ENCODE measurements at regions not wholly inside any gene's neighbourhood (a gene's known extent, or its start where the extent isn't known, plus 50 kb on each side); places are given as distances from the start of the nearest gene placed in this dataset.

GRCh38 chr15:36434177-36434576 is 145.2 kb upstream of the CDIN1 start:
- no peak for TF ChIP-seq CTCF (IDR thresholded peaks at IDR 0.05)
- no peak for TF ChIP-seq NR3C1 (IDR thresholded peaks at IDR 0.05)
- TF ChIP-seq REST (IDR thresholded peaks at IDR 0.05): no peak
- no peak for TF ChIP-seq FOSL2 (IDR thresholded peaks at IDR 0.05)
- no peak for TF ChIP-seq FOSL2 (CRISPR knock-in tag; IDR thresholded peaks at IDR 0.05)
- TF ChIP-seq JUNB (IDR thresholded peaks at IDR 0.05): no peak
- no peak for TF ChIP-seq POLR2A (IDR thresholded peaks at IDR 0.05; ENCODE audit: low read length)
- no peak for TF ChIP-seq TP53 (CRISPR knock-in tag; IDR thresholded peaks at IDR 0.05)
- TF ChIP-seq GATA3 (IDR thresholded peaks at IDR 0.05; ENCODE audit: borderline replicate concordance): no peak
